ENCODE measurements at regions not wholly inside any gene's neighbourhood (a gene's known extent, or its start where the extent isn't known, plus 50 kb on each side); places are given as distances from the start of the nearest gene placed in this dataset.
A peak's percentile ranks its signal among the peaks of the same experiment; 100 is the strongest.
"Not testable (repeated sequence)": the region's sequence is repeated elsewhere in the genome, so short reads cannot be mapped to it uniquely, and the experiment has no call there.

DNA sequence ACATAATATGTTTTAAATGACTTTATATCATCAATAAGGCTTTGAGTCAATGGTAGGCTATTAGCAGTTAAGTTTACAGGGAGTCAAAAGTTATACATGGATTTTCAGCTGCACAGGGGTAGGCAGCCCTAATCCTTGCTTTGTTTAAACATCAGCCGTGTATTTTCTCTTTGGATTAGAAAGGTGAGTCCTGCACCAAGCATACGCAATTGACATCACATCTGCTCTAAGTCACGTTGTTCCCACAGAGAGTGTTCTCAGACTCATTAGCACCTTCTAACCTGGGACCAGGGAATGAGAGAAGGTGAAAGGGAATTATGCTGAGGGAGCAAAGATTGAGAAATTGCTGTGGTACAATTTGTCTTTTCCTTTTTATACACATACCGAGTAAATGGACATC, 148.6 kb upstream of the ZNF804B start:
- DNase-seq = no peak

DNA sequence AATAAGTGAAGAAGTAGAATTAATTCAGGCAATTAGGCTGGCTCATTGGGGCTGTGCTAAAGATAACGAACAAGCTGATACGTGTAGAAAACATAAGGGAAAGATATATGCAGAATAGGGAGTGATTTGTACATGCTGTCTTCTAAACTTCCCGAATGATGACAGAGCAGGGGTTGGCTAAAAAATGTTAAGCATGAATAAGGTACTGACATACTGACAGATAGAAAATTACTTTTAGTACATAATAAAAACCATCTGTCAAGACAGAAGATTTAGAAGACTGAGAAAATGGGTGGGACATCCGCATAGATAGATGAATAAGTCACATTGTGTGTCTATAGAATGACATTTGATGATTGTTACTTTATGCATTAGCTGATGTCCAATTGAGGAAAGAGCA, 158.8 kb upstream of the ZNF804B start:
- DNase-seq = no peak

DNA sequence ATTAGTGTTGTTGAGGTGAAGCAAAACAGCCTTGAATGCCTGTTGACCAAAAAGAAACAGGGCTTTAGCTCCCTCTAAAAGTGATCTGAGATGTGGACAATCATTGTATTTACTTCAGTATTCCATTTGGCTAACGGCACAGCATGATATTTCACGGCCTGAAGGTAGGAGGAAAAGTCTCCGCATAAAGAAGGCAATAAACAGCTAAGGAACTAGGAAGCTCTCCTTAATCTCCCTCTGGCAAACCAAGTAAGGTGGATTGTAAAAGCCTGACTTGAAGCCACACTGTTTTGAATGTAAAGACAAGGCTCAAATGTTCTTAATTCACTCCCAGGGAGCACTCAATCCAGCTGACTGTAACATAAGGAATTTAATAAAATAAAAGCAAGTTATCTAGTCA, 160.0 kb upstream of the ZNF804B start:
- DNase-seq = no peak

DNA sequence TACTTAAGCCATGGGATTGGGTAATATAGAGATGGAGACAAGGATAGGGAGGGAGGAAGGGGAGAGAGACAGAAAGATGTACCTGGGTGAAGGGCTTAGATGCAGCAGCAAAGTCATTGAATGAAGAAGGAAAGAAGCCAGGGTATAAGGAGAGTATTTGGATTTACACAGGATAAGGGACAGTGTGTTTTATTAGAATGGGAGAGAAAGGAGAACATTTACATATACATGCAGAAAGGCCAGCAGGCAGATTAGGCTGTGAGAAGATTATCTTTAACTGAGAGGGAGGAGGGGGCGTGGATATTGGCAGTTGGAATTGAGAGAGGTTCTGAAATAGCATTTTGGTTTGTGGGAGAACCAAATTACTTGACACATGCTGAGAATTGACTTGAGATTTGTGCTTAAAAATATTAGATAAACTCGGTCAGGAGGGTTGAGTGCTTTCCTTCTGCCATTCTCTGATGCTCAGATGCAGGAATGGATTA, 161.5 kb upstream of the ZNF804B start:
- no peak for DNase-seq

DNA sequence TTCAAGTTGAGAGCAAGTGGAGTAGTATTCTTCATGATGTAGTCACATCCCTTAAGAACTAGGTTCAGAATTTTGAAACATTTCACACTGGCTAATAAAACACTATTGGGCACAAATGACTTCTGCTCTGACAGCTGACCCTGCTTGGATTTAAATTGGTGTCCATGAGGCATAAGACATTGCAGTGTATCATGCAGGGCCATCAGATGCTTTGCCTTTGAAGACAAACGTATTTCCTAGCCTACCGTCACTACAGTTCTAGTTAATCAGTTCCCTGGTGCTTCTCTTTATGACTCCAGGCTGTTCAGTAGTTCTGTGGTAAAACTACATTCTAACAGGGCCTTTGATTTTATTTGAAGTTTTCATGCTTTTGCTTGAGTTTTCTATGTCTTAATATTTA, 168.5 kb upstream of the ZNF804B start:
- no peak for DNase-seq

DNA sequence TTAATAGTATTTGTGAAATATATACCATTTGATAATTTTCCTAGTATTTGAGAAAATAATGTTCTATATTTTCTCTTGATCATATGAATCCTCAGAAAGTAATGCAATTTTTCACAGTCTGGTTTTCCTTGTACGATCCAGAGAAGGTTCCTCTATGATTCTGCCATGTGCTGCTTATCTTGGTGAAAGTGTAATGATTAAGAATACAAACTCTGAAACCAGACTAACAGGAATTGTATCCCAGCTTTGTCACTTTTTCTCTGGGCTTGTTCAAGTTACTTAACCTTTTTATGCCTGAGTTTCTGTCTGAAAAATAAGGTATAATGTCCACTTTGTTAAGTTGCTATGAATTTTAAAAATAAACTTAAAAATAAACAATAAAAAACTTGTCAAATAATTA, 169.6 kb upstream of the ZNF804B start:
- no peak for DNase-seq

DNA sequence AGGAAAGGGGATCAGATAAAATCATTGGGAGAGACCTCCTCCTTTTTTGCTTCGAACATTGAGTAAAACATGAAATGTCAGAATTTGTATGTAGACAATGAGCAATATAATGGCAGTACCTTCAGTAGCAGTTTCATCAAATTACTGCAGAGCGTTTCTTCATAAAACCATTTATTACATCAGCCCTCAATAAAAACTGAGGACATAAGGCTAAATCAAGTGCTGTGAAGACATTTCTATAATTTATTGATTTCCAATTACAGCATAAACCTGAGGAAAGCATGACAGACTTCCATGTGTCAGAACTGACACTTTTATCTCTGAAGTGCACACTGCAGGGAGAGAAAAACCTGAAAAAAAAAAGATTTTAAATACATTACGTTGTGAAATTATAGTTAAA, 172.6 kb upstream of the ZNF804B start:
- DNase-seq = no peak

DNA sequence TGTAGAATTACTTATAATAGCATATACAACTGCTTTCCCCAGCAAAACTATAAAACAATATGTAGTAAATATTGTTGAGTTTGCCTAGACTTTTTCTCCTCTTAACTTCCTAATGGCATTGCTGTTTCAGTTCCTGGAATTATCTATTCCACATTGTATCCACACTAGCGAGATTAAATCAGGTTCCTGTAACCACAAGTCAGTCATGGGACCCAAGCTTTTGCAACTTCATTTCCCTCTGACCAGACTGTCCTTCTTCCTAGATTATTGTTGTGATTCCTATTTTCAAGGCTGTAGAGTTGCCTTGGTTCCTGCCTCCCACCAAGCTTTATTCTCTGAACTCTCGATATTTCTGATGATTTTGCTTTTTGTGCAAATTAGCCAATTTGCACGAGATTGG, 173.3 kb upstream of the ZNF804B start:
- DNase-seq = no peak

DNA sequence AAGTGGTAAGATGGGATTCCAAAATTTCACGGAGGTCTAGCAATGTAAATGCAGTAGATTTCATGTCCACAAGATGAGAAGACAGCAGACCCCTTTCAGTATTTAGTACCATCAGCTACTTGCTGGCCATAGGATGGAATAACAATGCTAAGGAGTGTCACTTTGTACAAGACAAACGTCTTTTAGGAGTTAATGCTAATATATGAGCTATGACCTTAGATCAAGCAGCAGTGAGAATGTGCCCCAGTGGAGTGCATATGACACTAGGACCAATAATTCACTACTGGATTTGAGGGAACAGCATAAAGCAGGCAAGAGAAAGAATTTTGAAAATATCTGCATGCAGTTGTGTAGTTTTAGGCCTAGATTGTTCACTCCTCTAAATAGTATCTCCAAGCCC, 182.8 kb upstream of the ZNF804B start:
- DNase-seq = no peak

DNA sequence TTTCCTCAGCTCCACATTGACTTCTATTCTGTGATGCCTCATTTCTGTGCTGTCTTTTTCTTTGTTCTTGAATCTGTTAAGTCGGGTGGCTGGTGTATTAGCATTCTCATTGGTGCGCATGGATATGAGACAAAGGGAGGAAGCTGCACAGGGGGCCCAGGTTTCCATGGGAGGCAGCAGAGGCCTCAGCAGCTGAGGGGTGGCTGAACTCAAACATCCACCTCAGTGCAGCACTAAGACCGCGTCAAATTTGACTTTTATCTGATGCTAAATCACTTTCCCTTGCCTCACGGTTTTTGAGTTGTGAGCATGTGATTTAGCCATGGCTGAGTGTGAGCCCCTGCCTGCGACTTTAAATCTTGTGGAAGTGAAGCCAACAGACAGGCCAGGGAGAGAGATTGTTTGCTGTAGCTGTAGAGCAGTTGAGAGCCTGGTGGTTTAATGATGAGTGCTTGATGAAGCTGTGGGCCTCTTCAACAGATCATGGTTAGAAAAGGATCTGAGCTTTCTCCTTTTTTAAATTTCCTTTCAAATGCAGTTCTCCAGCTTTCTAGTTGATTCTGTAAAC, 193.3 kb upstream of the ZNF804B start:
- no peak for DNase-seq

DNA sequence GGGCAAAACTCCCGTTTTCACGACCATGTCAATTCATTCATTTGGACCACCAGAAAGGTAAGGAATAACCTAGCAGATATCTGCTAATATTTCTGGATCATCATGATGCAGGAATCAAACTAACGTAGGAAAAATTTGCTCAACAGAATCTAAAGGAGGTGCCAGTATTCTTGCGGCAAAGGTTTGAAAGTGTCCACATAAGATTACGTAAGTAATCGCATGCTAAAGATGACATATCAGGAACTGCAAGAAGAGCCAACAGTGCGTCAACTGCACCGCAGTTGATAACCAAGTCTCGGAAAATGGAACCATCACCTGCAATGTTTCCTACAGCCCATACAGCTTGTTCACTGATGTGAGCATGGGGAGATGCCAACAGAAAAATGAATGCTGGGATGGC, 194.1 kb upstream of the ZNF804B start:
- DNase-seq = no peak

DNA sequence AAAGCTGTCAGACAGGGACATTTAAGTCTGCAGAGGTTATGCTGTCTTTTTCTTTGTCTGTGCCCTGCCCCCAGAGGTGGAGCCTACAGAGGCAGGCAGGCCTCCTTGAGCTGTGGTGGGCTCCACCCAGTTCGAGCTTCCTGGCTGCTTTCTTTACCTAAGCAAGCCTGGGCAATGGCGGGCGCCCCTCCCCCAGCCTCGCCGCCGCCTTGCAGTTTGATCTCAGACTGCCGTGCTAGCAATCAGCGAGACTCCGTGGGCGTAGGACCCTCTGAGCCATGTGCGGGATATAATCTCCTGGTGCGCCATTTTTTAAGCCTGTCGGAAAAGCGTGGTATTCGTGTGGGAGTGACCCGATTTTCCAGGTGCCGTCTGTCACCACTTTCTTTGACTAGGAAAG, 203.1 kb upstream of the ZNF804B start:
- DNase-seq = not testable (repeated sequence)

DNA sequence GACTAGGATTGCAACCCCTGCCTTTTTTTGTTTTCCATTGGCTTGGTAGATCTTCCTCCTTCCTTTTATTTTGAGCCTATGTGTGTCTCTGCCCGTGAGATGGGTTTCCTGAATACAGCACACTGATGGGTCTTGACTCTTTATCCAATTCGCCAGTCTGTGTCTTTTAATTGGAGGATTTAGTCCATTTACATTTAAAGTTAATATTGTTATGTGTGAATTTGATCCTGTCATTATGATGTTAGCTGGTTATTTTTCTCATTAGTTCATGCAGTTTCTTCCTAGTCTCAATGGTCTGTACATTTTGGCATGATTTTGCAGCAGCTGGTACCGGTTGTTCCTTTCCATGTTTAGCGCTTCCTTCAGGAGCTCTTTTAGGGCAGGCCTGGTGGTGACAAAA, 204.7 kb upstream of the ZNF804B start:
- not testable (repeated sequence) for DNase-seq

DNA sequence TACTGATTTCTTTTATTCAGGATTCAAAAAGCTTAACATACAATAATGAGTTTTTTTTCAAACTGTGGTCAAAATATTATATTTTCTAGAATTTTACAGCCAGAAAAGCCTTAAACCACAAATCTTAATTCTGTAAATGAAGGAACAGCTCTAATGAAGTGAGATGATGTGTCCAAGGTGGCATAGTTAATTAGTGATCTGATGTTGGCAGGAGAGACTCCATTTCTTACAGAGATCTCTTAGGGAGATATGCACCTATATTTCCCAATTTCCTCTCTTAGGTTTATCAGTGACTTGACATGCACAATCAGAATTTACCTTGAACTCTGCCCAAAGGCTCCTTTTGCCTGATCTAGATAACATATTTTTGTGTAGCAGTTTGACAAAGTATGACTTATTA, 211.1 kb upstream of the ZNF804B start:
- no peak for DNase-seq

DNA sequence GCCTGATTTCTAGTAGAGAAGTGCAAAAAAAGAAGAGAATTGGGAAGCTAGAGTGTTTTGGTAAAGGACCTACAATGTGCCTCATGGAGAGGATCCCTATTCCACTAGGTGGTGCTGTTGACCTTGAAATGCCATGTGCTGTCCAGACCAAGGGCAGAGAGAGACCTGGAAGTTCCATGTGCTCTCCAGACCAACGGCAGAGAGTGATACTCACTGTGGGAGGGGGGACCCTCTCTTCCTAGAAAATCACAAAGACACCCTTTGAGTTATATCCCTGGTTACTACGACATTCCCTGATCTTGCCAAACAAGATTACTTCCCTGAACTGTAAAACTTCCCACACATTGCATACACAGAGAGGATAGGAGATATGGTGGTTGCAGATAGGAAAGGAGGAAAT, 212.7 kb upstream of the ZNF804B start:
- DNase-seq = peak; percentile 7

DNA sequence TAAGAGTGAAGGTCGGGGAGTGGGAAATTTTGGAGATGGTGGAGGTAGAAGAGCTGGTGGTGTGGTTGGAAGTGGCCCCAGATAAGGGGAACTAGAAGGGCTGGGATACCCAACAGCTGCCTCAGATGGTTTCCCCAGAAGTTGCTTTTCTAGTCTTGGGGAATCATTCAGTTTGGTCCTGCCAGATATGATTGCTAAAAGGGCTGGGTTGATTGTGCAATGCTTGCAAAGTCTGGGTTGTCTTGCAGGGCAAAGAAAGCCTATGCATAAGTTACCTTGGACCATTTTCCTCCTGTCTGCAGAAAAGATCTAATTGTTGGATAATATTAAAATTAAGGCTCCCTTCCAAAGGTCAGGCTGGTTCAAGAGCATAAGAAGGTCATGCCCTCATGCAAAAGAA, 213.8 kb upstream of the ZNF804B start:
- DNase-seq = no peak

DNA sequence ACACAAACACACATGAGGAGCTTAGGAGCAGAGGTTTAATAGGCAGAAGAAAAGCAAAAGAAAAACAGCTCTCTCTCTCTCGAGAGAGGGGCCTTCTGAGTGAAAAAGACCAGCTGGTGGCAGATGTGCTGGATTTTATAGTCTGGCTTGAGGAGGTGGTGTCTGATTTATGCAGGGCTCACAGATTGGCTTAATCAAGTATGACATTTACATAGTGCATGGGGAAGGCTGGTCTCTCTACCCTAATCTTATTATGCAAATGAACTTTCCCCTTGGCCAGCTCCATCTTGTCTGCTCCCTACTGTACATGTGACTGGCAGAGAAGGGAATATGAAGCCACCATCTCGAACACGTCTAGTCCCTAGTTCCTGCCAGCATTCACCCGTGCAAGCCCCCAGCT, 219.5 kb upstream of the ZNF804B start:
- no peak for DNase-seq

DNA sequence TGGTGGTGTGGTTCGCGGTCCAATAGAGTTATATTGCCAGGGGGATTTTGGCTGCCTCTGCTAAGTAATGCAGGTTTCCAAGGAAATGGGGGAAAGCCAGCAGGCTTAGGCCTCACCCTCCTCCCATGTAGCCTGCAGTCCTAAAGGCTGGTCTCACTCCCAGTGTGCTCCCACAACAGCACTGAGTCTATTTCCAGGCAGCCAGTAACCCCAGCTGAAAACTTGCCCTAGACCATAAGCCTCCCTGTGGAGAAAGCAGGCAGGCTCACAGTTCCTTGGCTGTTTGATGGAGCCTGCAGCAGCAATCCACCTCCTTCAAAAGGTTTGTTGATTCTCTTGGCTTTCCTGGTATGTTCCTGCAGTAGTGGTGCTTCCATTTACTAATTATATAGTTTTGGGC, 220.0 kb upstream of the ZNF804B start:
- no peak for DNase-seq

DNA sequence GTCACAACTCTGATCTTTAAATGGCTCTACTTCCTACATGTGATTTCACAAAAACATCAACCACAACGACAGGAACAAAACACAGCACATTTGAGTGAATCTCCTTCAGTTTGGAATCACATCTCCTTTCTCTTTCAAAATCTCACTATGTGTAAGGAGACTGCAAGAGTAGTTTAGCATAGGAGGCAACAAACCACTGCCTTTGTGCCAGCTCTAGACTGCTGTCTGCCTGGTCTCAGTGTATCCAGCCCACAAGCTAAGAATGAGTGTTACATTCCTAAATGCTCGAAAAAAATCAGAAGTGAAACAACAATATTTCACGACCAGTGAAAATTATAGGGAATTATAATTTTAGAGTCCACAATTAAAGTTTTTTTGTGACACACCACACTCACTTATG, 217.0 kb upstream of the STEAP4 start:
- DNase-seq = no peak

DNA sequence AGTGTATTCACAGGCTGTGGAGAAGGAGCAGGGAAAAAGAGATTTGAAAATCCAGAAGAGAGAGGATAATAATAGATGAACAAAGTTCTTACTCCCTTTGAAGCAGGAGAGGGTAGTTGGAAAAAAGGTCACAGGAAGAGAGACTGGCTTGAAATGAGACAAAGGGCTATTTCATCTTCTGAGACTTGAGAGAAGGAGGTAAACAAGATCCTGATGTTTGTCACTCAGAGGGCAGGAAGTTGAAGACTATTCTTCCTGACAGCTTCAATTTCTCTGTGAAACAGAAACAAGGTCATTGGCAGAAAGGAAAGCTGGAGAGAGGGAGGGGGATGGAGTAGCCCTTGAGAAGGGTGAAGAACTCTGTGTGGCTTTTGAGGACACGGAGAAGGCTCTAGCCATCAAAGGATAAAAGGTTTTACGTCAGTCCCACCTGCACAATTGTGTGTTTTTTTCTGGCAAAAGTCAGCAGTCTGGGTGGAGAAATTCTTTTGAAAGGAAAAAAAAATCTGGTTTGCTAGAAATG, 216.1 kb upstream of the STEAP4 start:
- DNase-seq = no peak

DNA sequence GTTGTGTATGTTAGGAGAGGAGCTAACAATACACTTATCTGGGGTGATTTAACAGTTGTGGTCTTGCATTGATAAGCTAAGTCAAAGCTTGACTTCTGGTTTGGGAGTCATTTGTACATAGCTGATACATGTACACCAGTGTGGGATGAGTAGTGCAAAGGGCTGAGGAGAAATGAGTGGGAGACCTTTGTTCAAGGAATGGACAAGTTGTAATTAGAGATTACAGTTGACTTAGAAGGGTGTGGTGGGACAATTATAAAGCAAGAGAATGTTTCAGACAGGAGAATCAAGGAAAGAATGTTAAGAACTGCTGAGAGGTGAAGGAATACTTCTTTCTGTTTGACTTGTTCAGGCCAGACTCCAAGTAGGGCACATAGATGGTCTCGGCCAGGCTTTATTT, 209.7 kb upstream of the STEAP4 start:
- DNase-seq = no peak

DNA sequence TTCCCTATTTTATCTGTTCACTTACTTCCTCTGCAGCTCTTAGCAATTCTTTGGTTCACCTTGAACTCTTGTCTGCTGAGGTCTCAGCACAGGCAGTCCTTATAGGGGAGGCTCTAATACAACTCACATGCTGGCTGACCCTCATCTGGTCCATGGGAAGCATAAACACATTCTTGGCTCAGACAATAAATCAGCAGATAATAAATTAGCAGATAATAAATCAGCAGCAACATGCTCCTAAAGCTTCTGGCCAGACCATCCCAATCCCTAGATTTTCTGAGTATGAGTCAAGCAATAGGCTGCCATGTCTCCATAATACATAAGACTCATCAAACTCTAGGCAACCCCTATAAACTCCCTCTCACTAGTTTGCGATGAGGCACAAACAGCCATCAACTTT, 208.6 kb upstream of the STEAP4 start:
- no peak for DNase-seq

DNA sequence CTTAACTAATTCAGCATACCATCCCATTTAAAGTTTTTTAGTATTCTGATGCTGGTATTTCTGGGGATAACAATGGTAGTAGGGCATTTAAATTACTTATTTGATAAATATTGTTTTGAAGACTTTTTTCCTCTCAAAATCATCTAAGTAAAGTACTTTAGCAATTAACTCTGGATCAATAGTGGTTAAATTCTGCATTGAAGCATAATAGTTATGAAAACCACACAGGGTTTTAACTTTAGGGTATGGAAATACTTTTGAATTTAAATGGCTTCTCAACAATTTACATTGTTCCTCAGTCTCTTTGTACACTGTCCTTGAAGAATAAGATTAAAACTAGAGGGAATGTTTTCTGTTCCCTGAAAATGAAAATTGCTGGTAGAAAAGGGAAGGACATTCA, 202.6 kb upstream of the STEAP4 start:
- DNase-seq = no peak

DNA sequence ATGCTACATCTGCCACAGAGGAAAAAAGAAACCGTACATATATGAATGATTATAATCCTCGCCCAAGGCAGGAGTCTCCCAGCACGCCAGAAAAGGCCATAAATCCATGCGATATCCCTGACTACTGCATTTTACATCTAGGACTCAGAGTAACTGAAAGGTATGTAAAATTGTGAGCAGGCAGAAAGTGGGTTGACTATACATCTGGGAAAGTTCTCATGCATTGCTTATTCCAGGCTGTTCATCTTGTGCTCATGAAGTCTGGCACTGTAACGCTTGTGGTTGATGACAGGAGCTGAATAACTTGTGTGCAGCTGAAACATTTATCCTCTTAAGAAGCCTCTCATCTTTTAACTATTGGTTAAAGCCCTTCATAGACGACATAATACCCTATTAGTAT, 193.4 kb upstream of the STEAP4 start:
- peak; percentile 6 for DNase-seq

DNA sequence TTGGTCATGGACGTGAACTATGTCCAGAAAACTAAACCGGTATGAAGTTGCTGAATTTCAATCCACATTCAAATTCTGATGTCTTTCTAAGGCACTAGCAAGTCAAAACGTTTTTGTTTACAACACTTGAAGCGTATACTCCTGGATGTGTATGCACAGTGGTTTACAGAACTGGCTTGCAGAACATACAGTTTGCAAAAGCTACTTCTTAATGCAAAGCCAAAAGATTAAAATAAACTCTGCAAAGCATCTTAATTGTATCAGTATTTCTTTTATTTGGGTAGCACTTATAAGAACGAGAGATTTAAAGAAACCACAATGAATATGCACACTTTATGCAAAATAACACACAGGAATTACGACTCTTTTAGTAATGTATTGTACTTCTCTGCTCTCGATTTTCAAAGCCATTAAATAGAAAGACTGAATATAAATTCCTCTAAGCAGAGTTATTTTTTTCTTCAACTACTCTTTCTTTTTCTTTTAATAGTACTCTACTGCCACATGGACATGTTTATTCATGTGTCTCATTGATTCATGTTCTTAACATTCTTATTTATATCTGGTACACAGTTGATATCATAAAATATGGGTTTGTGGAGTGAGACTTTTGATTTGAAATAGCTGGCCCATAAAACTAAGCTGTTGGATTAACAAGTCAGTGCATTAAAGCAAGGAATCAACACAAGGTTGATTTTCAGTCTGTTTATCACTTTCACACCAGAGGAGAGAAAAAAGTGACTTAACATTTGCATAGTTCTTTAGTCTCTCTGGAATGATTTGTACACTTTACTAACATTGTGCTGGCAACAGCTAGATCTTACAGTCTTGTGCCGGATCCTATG, 189.4 kb upstream of the STEAP4 start:
- no peak for DNase-seq
